Aorta (tissue), 5 donors: ENCODE measurements at regions not wholly inside any gene's neighbourhood (a gene's known extent, or its start where the extent isn't known, plus 50 kb on each side); places are given as distances from the start of the nearest gene placed in this dataset.

Source experiments
- ATAC-seq: fragments of 200-7000 bp; cut with Tn5 transposase; one replicate; pipeline ENCODE4 v1.9.1; 2022; ENCODE audit warnings: moderate library complexity; ENCODE audit not compliant: low FRiP score
- DNase-seq, 2 donors: peaks; one replicate each; pipeline ENCODE4 v3.0.0-alpha.2; 2020
- H3K27ac ChIP-seq, 2 donors: one replicate each; pipeline ENCODE4 v1.5.1; 2013; ENCODE audit warnings: low read length in 2 of 2, mild to moderate bottlenecking in 2 of 2, moderate library complexity in 2 of 2, control low read depth in 1 of 2, inconsistent platforms in 1 of 2, low read depth in 1 of 2
- H3K27me3 ChIP-seq, 2 donors: one replicate each; pipeline ENCODE4 v1.6.1; 2013; ENCODE audit warnings: control low read depth in 1 of 2, low read length in 1 of 2, mild to moderate bottlenecking in 1 of 2, moderate library complexity in 1 of 2; ENCODE audit not compliant: insufficient read depth in 2 of 2, control insufficient read depth in 1 of 2
- H3K36me3 ChIP-seq, 2 donors: one replicate each; pipeline ENCODE4 v1.6.1; 2013; ENCODE audit warnings: control low read depth in 1 of 2, low read length in 1 of 2, mild to moderate bottlenecking in 1 of 2; ENCODE audit not compliant: insufficient read depth in 2 of 2, control insufficient read depth in 1 of 2
- H3K4me1 ChIP-seq, 2 donors: one replicate each; pipeline ENCODE4 v1.6.1; 2013; ENCODE audit warnings: low read length in 2 of 2, control low read depth in 1 of 2, mild to moderate bottlenecking in 1 of 2, moderate library complexity in 1 of 2; ENCODE audit not compliant: insufficient read depth in 2 of 2, control insufficient read depth in 1 of 2
- H3K4me3 ChIP-seq, 2 donors: one replicate each; pipeline ENCODE4 v1.5.1; 2013; ENCODE audit warnings: low read length in 2 of 2, control low read depth in 1 of 2, mild to moderate bottlenecking in 1 of 2
- H3K9me3 ChIP-seq: one replicate; pipeline ENCODE4 v1.6.1; 2013; ENCODE audit warnings: mild to moderate bottlenecking, low read length; ENCODE audit not compliant: control insufficient read depth
- WGBS, 2 donors: extraction: QIAGEN DNeasy Blood & Tissue Kit; methylation state at CpG; one replicate each; pipeline ENCODE4 v1.1.7; 2013; 5-methylcytosine and 5-hydroxymethylcytosine counted together
- intact Hi-C, 2 donors: fragments of 100-400 bp; cut with DNase I; formaldehyde crosslinking; loops; one replicate each; pipeline versions ENCODE4 v1.14.2 to v1.15.0; 2022
- donor health status: healthy with polysubstance abuse.
- donor health status: Bipolar disorder and iron deficiency.
- donor health status: DM: no; HTN: no; CAD: no.
- donor health status: DM: no; HTN: no; CAD: no.
- donor health status: DM: yes; HTN: yes; CAD: no.

DNA sequence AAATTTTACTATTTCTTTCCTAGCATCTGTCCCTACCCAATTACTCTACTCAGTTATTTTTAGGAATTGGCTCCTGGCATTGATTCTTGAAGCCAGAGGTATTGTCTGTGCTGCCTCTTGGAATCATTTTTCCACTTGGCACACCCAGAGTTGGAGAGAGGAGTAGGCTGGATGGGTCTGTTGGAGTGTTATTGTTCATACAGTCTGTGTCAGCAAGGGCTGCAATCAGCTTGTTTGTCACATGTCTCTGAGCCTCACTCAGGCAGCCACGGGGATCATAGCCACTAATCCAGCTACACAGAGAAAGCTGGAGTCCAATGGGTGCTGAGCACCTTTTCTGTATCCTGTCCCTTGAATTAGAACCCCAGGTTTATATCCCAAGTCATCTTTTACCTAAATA lies 176.0 kb upstream of the DYRK2 start:
- intact Hi-C loops, result no loop called here
- Histone ChIP-seq H3K36me3 (no peaks in the 10 kb centered on the region), H3K27ac (no peak overlapping the region), H3K9me3 (no peaks in the 10 kb centered on the region), H3K4me3 (no peak overlapping the region), H3K4me1 (no peaks in the 10 kb centered on the region), H3K27me3 (no peaks in the 10 kb centered on the region)
- WGBS, 2 donors, result 7 to 8% methylated on average over 1 of the region's 1 CpG
- ATAC-seq, result peak; percentile 72
- peak in 1 of 2 donors; percentile 56 for DNase-seq

DNA sequence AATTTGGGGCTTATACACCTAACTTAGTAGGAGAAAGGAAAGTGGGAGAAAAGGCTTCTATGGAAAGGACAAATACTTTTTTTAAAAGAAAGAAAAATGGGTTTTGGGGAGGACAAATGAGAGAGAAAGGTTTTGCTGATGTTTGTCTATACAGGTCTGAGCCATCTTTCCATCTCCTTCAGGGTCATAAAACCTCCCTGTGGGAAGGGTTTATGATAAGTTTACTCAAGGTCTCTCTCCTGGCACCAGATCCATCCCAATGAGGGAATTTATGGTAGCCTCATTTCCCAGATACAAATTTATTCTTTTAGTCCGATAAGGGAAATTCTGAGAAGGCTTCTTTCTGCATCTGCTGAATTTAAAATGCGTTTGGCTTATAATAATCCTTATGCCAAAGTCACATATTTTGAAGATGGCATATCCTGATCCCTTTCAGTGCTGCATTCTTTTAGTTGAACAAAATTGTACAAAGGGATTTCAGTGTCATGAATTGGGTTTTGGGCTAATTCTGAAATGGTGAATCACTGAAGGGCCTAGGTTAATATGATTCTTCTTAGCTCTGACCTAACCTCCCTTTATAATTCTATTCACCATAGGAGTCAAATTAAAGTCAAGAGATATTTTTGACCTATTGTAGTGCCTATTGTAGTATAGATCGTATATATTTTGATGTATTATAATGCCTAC lies 173.5 kb upstream of the DYRK2 start:
- no peaks in the 10 kb centered on the region for H3K27me3 ChIP-seq
- WGBS, 2 donors, result 87 to 90% methylated on average over 3 of the region's 3 CpGs
- H3K36me3 ChIP-seq, result no peaks in the 10 kb centered on the region
- H3K4me3 ChIP-seq, result no peak overlapping the region
- H3K4me1 ChIP-seq, result peaks cover 0 to 2% of the 10 kb centered on the region in 2 donors
- ATAC-seq (no peak), DNase-seq (no peak)
- H3K9me3 ChIP-seq, result no peaks in the 10 kb centered on the region
- intact Hi-C loops, result no loop called here
- H3K27ac ChIP-seq, result no peak overlapping the region

DNA sequence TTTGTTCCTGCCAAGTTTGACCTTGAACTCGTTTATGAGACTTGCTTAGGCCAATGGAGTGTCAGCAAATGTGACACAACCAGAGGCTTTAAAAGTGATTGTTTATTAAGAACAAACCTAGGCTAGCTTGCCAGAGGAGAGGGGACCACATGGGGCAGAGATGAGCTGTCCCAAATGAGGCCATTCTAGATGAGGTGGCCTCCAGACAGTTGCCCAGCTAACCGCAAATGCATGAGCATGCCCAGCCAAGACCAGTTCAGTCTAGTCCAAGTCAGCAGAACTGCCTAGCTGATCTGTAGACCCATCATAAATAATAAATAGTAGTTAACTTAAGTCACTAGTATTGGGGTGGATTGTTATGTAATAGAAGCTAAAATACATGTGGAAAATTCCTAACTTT lies 172.8 kb upstream of the DYRK2 start:
- Histone ChIP-seq H3K4me3 (no peak overlapping the region), H3K4me1 (peaks cover 0 to 2% of the 10 kb centered on the region in 2 donors), H3K27ac (no peak overlapping the region), H3K36me3 (no peaks in the 10 kb centered on the region), H3K9me3 (no peaks in the 10 kb centered on the region), H3K27me3 (no peaks in the 10 kb centered on the region)
- intact Hi-C loops, result no loop called here
- no peak for ATAC-seq
- 88 to 89% methylated on average over 2 of the region's 2 CpGs for WGBS, 2 donors
- DNase-seq, result no peak

DNA sequence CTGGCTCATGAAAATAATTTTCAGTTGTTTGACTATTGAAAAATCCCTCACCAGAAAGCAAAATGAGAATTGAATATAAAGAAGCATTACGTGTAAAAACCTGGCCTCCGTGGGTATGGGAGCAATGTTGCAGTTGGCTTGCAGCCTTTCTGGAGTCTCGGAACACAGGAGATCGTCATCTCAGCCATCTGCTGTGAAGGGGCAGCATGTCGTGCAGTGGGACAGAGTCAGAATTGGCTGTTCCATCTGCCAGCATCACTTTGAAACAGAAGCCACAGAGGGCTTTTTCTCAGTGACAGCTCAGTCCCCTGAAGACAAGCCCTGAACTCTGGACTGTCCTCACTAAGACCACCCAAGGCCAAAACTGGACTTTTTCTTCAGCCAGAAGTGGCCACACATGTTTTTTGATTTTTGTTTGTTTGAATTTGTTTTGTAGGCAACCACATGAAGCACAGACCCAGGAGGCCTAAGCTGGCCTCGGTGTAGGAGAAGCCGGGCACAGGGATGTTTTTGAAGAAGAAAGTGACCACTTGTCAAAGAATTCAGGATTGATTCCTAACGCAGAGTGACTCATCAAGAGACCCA lies 170.8 kb upstream of the DYRK2 start:
- Histone ChIP-seq H3K36me3 (no peaks in the 10 kb centered on the region), H3K27me3 (no peaks in the 10 kb centered on the region), H3K4me1 (peaks cover 0 to 2% of the 10 kb centered on the region in 2 donors), H3K9me3 (no peaks in the 10 kb centered on the region), H3K27ac (no peak overlapping the region), H3K4me3 (no peak overlapping the region)
- 69 to 79% methylated on average over 8 of the region's 8 CpGs for WGBS, 2 donors
- intact Hi-C loops, result no loop called here
- ATAC-seq (no peak), DNase-seq (no peak)

DNA sequence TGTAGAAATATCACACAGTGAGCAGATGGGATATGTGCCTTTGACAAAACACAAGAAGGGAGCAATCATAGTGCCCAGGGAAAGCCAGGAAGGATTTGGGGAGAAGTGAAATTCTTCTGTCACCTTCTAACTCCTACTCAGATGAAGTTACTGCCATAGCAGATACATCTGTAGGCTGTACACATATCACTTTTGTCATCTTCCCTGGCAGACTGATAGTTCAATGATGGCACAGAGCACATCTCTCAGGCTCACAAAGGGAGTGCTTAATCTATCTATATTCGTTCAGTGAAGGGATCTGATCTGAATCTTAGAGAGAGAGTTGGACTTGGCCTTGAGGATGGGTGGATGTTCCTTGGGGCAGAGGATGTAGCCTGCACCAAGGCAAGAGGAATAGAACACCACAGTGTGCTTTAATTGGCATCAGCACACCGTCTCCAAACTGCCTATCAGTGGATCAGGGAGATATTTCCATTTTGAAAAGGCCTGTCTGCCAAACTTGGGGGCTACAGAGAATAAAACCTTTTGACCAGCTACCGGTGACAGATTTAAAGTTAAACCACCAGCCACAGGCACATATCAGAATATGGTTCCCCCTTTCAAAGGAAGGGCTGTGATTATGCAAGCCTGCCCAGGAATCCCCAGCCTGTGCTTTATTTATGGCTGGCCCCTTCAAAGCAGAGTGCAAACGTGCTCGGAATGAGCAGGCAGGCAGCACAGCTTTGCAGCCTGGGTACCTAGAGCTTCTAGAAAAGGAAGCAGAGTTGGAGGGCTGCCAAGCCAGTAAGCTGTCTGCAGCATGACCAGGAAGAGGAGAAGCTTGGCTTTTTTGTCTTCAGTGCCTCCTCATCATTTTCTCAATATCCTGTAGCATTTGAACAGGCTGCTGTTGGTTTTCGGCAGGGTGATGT lies 165.5 kb upstream of the DYRK2 start:
- WGBS, 2 donors, result 66 to 68% methylated on average over 6 of the region's 6 CpGs
- intact Hi-C loops, result no loop called here
- ATAC-seq (peak; percentile 33), DNase-seq (peak; percentile 79 to 86)
- Histone ChIP-seq H3K4me3 (no peak overlapping the region), H3K36me3 (no peaks in the 10 kb centered on the region), H3K27me3 (no peaks in the 10 kb centered on the region), H3K9me3 (no peaks in the 10 kb centered on the region), H3K27ac (no peak overlapping the region), H3K4me1 (peaks cover 0 to under 1% of the 10 kb centered on the region in 2 donors)

DNA sequence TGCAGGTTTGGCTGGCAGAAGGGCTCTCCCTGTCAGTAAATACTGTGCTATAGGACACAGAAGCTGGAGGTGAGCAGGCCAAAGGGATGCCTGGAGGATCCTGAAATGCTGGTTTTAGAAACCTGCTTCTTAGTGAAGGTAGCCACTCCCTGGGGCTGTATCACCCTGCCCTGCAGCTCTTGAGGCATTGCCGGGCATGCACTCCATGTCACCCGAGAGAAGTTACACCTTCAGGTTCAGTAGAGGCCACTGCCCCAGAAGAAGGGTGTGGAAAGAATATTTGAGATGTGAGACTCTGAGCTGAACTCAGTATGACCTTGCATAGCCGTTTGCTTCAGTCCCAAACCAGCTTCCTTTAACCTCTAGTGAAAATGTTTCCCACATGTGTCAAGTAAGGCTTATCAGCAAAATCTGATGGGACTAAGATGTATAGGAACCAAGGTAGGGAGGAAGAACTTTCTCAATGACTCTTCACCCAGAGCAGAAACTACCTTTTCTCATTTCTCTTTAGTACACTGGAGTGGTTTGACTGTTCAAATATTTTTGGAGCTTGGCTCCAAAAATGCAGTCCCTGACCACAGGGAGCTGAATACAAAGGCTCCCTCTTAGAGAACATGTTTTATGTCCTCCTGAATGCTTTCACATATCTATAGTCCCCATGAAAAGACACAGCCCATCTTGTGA lies 164.5 kb upstream of the DYRK2 start:
- Histone ChIP-seq H3K27me3 (no peaks in the 10 kb centered on the region), H3K4me1 (no peaks in the 10 kb centered on the region), H3K4me3 (no peak overlapping the region), H3K9me3 (no peaks in the 10 kb centered on the region), H3K36me3 (no peaks in the 10 kb centered on the region), H3K27ac (no peak overlapping the region)
- no peak for ATAC-seq
- intact Hi-C loops, result no loop called here
- DNase-seq, result no peak
- 78 to 83% methylated on average over 3 of the region's 3 CpGs for WGBS, 2 donors

DNA sequence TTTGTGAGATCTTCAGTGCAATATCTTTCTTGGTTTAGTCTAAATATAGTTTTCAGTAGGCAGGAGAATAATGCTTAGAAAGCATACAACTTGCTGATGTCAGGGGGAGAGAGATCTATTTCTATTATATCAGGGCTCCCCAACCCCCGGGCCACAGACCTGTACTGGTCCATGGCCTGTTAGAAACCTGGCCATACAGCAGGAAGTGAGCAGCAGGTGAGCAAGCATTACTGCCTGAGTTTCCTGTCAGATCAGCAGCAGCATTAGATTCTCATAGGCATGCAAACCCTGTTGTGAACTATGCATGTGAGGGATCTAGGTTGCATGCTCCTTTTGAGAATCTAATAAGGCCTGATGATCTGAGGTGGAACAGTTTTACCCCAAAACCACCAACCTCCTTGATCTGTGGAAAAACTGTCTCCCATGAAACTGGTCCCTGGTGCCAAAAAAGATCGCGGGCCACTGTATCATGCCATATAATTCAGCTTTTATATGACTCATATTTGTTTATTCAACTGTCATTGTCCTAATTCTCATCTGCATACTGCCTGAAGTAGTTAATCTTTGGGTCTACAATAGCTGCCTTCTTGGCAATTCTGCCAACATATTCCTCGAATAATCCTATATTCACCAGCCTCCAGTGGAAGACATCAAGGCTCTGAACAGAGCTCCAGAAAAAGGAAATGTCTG lies 163.6 kb upstream of the DYRK2 start:
- Histone ChIP-seq H3K36me3 (no peaks in the 10 kb centered on the region), H3K4me1 (no peaks in the 10 kb centered on the region), H3K4me3 (no peak overlapping the region), H3K27me3 (no peaks in the 10 kb centered on the region), H3K27ac (no peak overlapping the region), H3K9me3 (no peaks in the 10 kb centered on the region)
- 70 to 73% methylated on average over 4 of the region's 4 CpGs for WGBS, 2 donors
- intact Hi-C loops, result no loop called here
- DNase-seq, result no peak
- ATAC-seq, result no peak

DNA sequence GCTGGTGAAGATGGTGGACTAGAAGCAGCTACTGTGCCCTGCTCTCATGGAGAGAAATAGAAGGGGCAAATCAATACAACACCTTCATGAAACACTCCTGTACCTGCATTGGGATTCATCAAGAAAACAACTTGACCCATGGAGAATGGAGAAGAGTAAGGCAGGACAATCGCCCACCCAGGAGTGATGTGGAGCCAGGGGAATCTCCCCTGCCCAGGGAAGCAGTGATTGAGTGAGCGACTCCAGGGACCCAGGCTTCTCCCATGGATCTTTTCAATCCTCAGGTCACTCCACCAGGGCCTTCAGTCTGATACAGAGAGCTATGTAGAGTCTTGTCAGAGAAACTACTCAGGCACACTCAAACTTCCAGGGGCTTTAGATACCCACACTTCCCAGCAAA lies 161.9 kb upstream of the DYRK2 start:
- no peak for DNase-seq
- Histone ChIP-seq H3K27ac (no peak overlapping the region), H3K4me1 (no peaks in the 10 kb centered on the region), H3K4me3 (no peak overlapping the region), H3K36me3 (no peaks in the 10 kb centered on the region), H3K9me3 (peaks cover 1% of the 10 kb centered on the region), H3K27me3 (no peaks in the 10 kb centered on the region)
- intact Hi-C loops, result no loop called here
- WGBS, 2 donors, result 92 to 95% methylated on average over 2 of the region's 2 CpGs
- ATAC-seq, result no peak
